Gastrocnemius medialis (tissue), 4 donors: ENCODE measurements at regions not wholly inside any gene's neighbourhood (a gene's known extent, or its start where the extent isn't known, plus 50 kb on each side); places are given as distances from the start of the nearest gene placed in this dataset.

Source experiments
- ATAC-seq, 2 donors: fragments of 150-250 bp; one replicate each; pipeline ENCODE4 v1.9.1; 2016
- DNase-seq, 2 donors: peaks; one replicate each; pipeline ENCODE4 v3.0.0-alpha.2; 2019
- H3K27ac ChIP-seq, 4 donors: fragments of 200-600 bp; sonication (generic); 1 replicate in 1 of 4; 2 replicates in 3 of 4; pipeline ENCODE4 v1.5.1; 2016 to 2018; ENCODE audit warnings: mild to moderate bottlenecking in 2 of 4, moderate library complexity in 1 of 4
- H3K27me3 ChIP-seq, 3 donors: fragments of 200-600 bp; sonication (generic) in 2 of 3; 1 replicate in 1 of 3; 2 replicates in 2 of 3; pipeline versions ENCODE4 v1.5.1 to v1.6.0; 2016 to 2019; ENCODE audit warnings: mild to moderate bottlenecking in 1 of 3, moderate library complexity in 1 of 3
- H3K36me3 ChIP-seq, 2 donors: fragments of 200-600 bp; sonication (generic) in 1 of 2; one replicate each; pipeline ENCODE4 v1.5.1; 2017 to 2018
- H3K4me1 ChIP-seq, 2 donors: fragments of 200-600 bp; sonication (generic) in 1 of 2; one replicate each; pipeline ENCODE4 v1.5.1; 2016 to 2017; ENCODE audit warnings: mild to moderate bottlenecking in 2 of 2
- H3K4me3 ChIP-seq, 4 donors: fragments of 200-600 bp; sonication (generic) in 3 of 4; 1 replicate in 1 of 4; 2 replicates in 3 of 4; pipeline ENCODE4 v1.5.1; 2016 to 2019; ENCODE audit warnings: mild to moderate bottlenecking in 2 of 4
- H3K9me3 ChIP-seq, 3 donors: fragments of 200-600 bp; sonication (generic) in 2 of 3; 1 replicate in 1 of 3; 2 replicates in 2 of 3; pipeline ENCODE4 v1.5.1; 2016 to 2019
- POLR2A ChIP-seq, 2 donors: fragments of 450-650 bp; IDR thresholded peaks; one replicate each; pipeline ENCODE4 v1.6.1; 2017; ENCODE audit warnings: antibody characterized with exemption in 2 of 2, mild to moderate bottlenecking in 2 of 2, moderate library complexity in 2 of 2
- in situ Hi-C, 4 donors: fragments of 200-750 bp; cut with MboI; loops; one replicate each; pipeline versions ENCODE4 v1.15.0 to v1.8.0; 2017; ENCODE audit warnings: low sequenced_read_pairs in 4 of 4
- intact Hi-C: fragments of 100-400 bp; cut with DNase I; formaldehyde crosslinking; loops from one replicate; pipeline ENCODE4 v1.15.1; 2023; ENCODE audit warnings: low total_unique reads
- TF ChIP-seq, protein P1 (sequence below), 5 experiments: fragments of 450-650 bp in 3 of 5; fragments of 200-600 bp in 2 of 5; sonication (generic) in 2 of 5; IDR thresholded peaks in 4 of 5; conservative IDR thresholded peaks in 1 of 5; 1 replicate in 4 of 5; 2 replicates in 1 of 5; pipeline ENCODE4 v1.5.1; 2016 to 2019; ENCODE audit warnings: antibody characterized with exemption in 5 of 5, mild to moderate bottlenecking in 3 of 5, moderate library complexity in 3 of 5

DNA sequence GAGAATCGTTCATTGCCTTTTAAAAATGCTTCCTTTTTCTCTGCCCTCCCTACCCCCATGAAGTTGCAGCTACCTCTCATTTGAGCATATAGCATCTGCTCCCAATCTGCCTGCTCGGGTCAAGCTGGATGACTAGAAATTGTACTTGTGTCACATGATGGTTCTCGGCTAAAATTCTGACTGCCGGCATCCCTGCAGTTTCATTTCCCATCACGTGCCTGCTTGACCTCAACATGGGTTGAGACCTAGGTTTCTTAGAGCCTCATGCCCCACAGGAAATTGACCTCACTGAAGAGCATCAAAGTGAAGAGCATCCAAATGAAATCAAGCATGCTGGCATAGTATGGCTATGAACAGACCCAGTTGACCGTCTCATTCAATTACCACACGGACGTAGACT lies 581.6 kb upstream of the PSMD7 start:
- Histone ChIP-seq H3K27me3 (no peaks in the 10 kb centered on the region), H3K27ac (no peak overlapping the region), H3K36me3 (no peaks in the 10 kb centered on the region), H3K4me3 (no peak overlapping the region), H3K4me1 (no peaks in the 10 kb centered on the region), H3K9me3 (no peaks in the 10 kb centered on the region)
- intact Hi-C loops (loop anchor here (2.0 kb wide), 1 partner anchor 162 kb away; no protein-coding TSS in a partner anchor), in situ Hi-C loops (loop anchor here in 1 of 4 donors (25.0 kb wide), 1 partner anchor 172 kb away; no protein-coding TSS in a partner anchor)
- DNase-seq (no peak), ATAC-seq (no peak)
- TF ChIP-seq POLR2A (IDR thresholded peaks at IDR 0.05): no peak
- TF ChIP-seq, protein P1, sequence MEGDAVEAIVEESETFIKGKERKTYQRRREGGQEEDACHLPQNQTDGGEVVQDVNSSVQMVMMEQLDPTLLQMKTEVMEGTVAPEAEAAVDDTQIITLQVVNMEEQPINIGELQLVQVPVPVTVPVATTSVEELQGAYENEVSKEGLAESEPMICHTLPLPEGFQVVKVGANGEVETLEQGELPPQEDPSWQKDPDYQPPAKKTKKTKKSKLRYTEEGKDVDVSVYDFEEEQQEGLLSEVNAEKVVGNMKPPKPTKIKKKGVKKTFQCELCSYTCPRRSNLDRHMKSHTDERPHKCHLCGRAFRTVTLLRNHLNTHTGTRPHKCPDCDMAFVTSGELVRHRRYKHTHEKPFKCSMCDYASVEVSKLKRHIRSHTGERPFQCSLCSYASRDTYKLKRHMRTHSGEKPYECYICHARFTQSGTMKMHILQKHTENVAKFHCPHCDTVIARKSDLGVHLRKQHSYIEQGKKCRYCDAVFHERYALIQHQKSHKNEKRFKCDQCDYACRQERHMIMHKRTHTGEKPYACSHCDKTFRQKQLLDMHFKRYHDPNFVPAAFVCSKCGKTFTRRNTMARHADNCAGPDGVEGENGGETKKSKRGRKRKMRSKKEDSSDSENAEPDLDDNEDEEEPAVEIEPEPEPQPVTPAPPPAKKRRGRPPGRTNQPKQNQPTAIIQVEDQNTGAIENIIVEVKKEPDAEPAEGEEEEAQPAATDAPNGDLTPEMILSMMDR (IDR thresholded peaks at IDR 0.05 in 4 of 5, conservative IDR thresholded peaks at IDR 0.05 in 1 of 5): no peak

DNA sequence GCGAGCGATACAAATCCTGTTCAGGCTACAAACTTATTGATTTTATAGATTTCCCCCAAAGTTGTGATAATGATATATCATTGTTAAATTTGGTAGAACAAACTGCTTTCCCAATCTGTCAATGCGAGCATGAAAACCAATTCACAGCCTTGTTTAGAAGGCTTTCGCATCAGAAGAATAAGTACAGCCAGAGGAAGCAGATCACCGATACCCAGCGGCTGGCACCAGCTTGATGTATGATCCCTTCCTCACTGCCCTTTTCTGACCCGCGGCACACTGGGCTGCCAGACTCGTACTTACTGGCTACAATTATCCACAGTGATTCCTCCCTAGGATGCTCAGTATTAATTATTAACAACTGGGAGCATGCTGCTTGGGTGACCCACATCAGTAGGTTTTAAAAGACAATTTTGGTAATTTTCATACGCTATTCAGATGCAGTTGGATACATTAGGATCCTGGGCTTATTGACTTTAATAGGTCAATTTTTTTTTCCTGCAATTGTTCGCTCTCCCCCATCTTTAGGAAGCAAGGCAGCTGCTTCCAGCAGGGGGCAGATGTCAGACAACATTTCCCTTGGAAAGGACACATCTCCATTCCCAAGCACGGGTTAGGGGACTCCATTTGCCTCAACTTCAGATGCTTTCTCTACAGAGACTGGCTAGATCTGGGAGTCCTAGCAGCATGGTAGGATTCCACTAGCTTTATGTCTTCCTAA lies 582.7 kb upstream of the PSMD7 start:
- DNase-seq: no peak
- ATAC-seq: no peak
- Histone ChIP-seq H3K4me3 (no peak overlapping the region), H3K27ac (no peak overlapping the region), H3K36me3 (no peaks in the 10 kb centered on the region), H3K4me1 (no peaks in the 10 kb centered on the region), H3K9me3 (no peaks in the 10 kb centered on the region), H3K27me3 (no peaks in the 10 kb centered on the region)
- TF ChIP-seq POLR2A (IDR thresholded peaks at IDR 0.05): no peak
- TF ChIP-seq, protein P1 (IDR thresholded peaks at IDR 0.05 in 4 of 5, conservative IDR thresholded peaks at IDR 0.05 in 1 of 5): peak in 3 of 5 experiments; percentile 11 to 47 (median 36)
- in situ Hi-C loops: loop anchor here in 1 of 4 donors (25.0 kb wide), 1 partner anchor 173 kb away; no protein-coding TSS in a partner anchor
- intact Hi-C loops: loop anchor here (2.0 kb wide), 1 partner anchor 163 kb away; no protein-coding TSS in a partner anchor

DNA sequence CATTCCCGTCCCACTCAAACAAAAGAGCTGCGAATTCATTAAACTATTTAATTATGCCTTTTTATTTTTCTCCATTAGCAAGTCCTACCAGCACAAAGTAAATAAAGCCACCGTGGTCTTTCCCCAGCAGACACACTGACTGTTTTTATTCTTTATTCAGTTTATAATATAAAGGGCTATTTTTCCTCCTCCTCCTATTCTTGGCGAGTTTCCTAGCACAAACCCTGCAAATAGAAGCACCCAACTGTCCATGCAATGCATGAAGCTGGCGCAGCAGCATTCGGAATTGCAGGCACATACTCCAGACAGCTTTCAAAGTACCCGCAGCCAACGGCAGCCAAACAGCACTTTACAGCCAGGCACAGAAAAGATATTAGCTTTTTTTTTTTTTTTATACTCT lies 583.4 kb upstream of the PSMD7 start:
- no peak overlapping the region for H3K27ac ChIP-seq
- TF ChIP-seq, protein P1 (IDR thresholded peaks at IDR 0.05 in 4 of 5, conservative IDR thresholded peaks at IDR 0.05 in 1 of 5): no peak
- no peak for TF ChIP-seq POLR2A (IDR thresholded peaks at IDR 0.05)
- H3K27me3 ChIP-seq: no peaks in the 10 kb centered on the region
- H3K4me1 ChIP-seq: no peaks in the 10 kb centered on the region
- no peaks in the 10 kb centered on the region for H3K9me3 ChIP-seq
- intact Hi-C loops (no loop called here), in situ Hi-C loops (loop anchor here in 1 of 4 donors (25.0 kb wide), 1 partner anchor 174 kb away; no protein-coding TSS in a partner anchor)
- DNase-seq (no peak), ATAC-seq (no peak)
- H3K36me3 ChIP-seq: no peaks in the 10 kb centered on the region
- H3K4me3 ChIP-seq: no peak overlapping the region

DNA sequence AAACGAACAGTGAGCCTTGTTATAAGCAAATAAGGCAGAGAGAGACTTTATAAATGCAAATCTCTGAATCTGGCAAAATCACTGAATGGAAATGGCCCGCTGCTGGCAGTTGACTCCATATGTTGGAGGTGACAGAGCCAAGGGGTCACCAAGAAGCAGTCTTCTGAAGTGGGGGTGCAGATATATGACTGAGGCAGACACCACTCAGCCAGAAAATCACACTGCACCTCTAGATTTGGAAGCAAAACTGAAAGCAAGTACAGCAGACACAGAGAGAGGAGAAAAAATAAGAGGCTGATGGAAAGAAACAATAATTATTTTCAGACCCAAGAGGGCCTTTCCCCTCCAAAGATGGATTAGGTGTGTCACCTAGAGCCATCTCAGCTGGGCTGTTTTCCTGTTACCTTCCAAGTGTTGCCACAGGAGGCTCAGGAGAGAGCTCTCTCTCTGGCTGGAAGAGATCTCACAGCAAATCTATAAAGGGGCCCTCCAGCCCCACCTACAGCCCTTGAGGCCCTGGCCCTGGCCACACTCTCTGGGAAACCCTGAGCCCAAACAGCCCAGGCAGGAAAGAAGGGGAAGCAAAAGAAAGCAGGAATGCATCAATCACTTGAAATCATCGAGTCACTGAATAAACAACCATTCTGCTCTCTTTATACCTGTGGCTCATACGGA lies 585.1 kb upstream of the PSMD7 start:
- ATAC-seq (no peak), DNase-seq (no peak)
- no peak overlapping the region for H3K27ac ChIP-seq
- intact Hi-C loops: no loop called here
- in situ Hi-C loops: loop anchor here in 1 of 4 donors (25.0 kb wide), 1 partner anchor 176 kb away; no protein-coding TSS in a partner anchor
- H3K4me1 ChIP-seq: no peaks in the 10 kb centered on the region
- H3K36me3 ChIP-seq: no peaks in the 10 kb centered on the region
- no peaks in the 10 kb centered on the region for H3K27me3 ChIP-seq
- no peaks in the 10 kb centered on the region for H3K9me3 ChIP-seq
- no peak overlapping the region for H3K4me3 ChIP-seq
- TF ChIP-seq, protein P1 (IDR thresholded peaks at IDR 0.05 in 4 of 5, conservative IDR thresholded peaks at IDR 0.05 in 1 of 5): no peak
- no peak for TF ChIP-seq POLR2A (IDR thresholded peaks at IDR 0.05)
